ENCODE measurements at regions not wholly inside any gene's neighbourhood (a gene's known extent, or its start where the extent isn't known, plus 50 kb on each side); places are given as distances from the start of the nearest gene placed in this dataset.

DNA sequence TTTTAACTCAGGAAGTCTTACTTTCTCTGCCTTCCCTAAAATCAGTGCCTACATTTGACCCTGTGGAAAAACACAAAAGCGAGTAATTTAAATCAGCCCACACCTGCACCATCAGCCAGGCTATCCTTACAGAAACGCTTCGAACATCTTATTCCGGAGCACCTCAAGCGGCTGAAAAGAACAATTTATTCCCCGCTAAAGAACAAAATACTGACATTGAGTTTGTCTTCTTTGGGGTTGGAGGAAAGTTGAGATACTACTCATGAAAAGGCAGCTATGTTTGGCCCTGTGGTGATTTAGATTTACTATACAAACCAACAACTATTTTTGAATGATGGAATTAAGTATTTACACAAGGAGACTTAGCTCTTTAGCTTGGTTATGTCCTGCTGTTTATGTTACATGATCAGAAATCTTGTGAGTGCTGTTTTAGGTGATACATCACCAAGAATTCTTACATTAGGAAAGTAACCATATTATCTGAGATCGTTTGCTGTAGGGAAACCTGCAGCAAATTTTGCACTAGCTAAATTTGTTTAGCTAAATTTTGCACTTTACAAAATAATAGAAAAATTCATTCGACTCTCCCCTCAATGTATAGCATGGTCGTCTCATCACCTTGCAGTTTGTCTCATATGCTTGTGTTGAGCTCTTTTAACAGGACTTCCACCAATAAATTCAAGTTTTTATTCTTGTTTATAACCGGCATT, 158.8 kb upstream of the SIX2 start:
- H3K9ac ChIP-seq (ENCODE audit: low read length) = no peak overlapping the region
- peaks cover 14 to 16% of the 10 kb centered on the region in 2 experiments for H3K4me1 ChIP-seq (ENCODE audit: control insufficient read depth in 1 of 2, insufficient read depth in 2 of 2, low read length in 2 of 2)
- no peaks in the 10 kb centered on the region for H3K79me2 ChIP-seq (ENCODE audit: control insufficient read depth, insufficient read depth, low read length, poor library complexity)
- peaks cover 38% of the 10 kb centered on the region for H3K27me3 ChIP-seq (ENCODE audit: insufficient read depth, low read length)
- no peak overlapping the region for H3K4ac ChIP-seq (ENCODE audit: low read depth, low read length)
- H3K36me3 ChIP-seq (ENCODE audit: control insufficient read depth in 1 of 2, insufficient read depth in 2 of 2, low read length in 2 of 2) = no peaks in the 10 kb centered on the region
- no CpG with 5 or more reads among the region's 10 CpGs for WGBS (ENCODE audit: extremely low coverage, insufficient coverage, insufficient read length)
- H2BK120ac ChIP-seq (ENCODE audit: insufficient read depth, low read length, poor library complexity) = no peak overlapping the region
- no peak overlapping the region for H3K23ac ChIP-seq (ENCODE audit: low read length)
- H2AK5ac ChIP-seq (ENCODE audit: low read length) = no peak overlapping the region
- H3K4me2 ChIP-seq (ENCODE audit: low read length) = no peak overlapping the region
- H2BK12ac ChIP-seq (ENCODE audit: low read length) = no peak overlapping the region
- H3K18ac ChIP-seq (ENCODE audit: low read length) = no peak overlapping the region
- no peak overlapping the region for H3K27ac ChIP-seq (ENCODE audit: low read depth, low read length)
- H2BK5ac ChIP-seq (ENCODE audit: low read depth, low read length, poor library complexity) = no peak overlapping the region
- no peak overlapping the region for H2AFZ ChIP-seq (ENCODE audit: insufficient read depth, low read length, poor library complexity)
- H4K8ac ChIP-seq (ENCODE audit: low read depth, low read length) = no peak overlapping the region
- no peak overlapping the region for H3K4me3 ChIP-seq (ENCODE audit: low read depth, low read length)
- H3K79me1 ChIP-seq (ENCODE audit: low read length) = no peaks in the 10 kb centered on the region
- H4K12ac ChIP-seq (ENCODE audit: low read depth, low read length) = no peak overlapping the region
- H3K14ac ChIP-seq (ENCODE audit: low read length) = no peak overlapping the region
- DNase-seq = no peak
- H4K91ac ChIP-seq (ENCODE audit: low read depth, low read length) = no peak overlapping the region
- no peaks in the 10 kb centered on the region for H3K9me3 ChIP-seq (ENCODE audit: insufficient read depth, low read depth, low read length)

DNA sequence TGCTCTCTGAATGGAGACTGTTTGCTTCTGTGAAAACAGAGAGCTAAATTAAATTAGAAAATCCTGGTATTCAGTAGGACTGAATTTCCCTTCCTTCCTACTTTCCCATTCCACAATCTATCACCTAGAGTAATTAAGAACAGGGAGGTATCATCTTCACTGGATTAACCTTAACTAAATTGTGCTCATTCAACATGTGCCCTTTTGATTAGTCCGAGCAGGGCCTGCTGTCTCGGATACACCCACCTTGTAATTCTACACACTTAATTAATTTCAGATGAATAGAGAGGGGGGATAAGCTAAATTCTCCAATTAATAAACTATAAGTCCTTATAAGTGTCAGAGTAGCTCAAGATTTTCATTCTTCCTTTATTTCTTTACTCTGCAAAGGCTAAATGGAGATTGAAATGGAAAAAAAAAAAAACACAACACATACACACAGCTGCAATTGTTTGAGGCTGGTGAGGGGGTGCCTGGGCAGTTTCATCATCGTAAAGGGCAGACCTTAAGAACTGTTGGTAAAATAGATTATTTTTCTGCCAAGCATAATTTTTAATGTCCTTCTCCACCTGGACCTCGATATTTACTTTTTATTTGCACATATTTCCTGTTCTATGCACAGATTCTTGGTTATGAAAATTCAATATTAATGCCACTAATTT, 157.1 kb upstream of the SIX2 start:
- Histone ChIP-seq H2AFZ (ENCODE audit: insufficient read depth, low read length, poor library complexity) (no peak overlapping the region), H3K18ac (ENCODE audit: low read length) (no peak overlapping the region), H3K9me3 (ENCODE audit: insufficient read depth, low read depth, low read length) (no peaks in the 10 kb centered on the region), H3K4me2 (ENCODE audit: low read length) (no peak overlapping the region), H3K14ac (ENCODE audit: low read length) (no peak overlapping the region), H3K4me3 (ENCODE audit: low read depth, low read length) (no peak overlapping the region), H3K4ac (ENCODE audit: low read depth, low read length) (no peak overlapping the region), H3K79me2 (ENCODE audit: control insufficient read depth, insufficient read depth, low read length, poor library complexity) (no peaks in the 10 kb centered on the region), H3K36me3 (ENCODE audit: control insufficient read depth in 1 of 2, insufficient read depth in 2 of 2, low read length in 2 of 2) (no peaks in the 10 kb centered on the region), H2BK5ac (ENCODE audit: low read depth, low read length, poor library complexity) (no peak overlapping the region), H2BK120ac (ENCODE audit: insufficient read depth, low read length, poor library complexity) (no peak overlapping the region), H3K79me1 (ENCODE audit: low read length) (no peaks in the 10 kb centered on the region), H3K23ac (ENCODE audit: low read length) (no peak overlapping the region), H3K4me1 (ENCODE audit: control insufficient read depth in 1 of 2, insufficient read depth in 2 of 2, low read length in 2 of 2) (peaks cover 14 to 16% of the 10 kb centered on the region in 2 experiments), H4K91ac (ENCODE audit: low read depth, low read length) (no peak overlapping the region), H2BK12ac (ENCODE audit: low read length) (no peak overlapping the region), H2AK5ac (ENCODE audit: low read length) (no peak overlapping the region), H3K27ac (ENCODE audit: low read depth, low read length) (no peak overlapping the region), H4K12ac (ENCODE audit: low read depth, low read length) (no peak overlapping the region), H3K9ac (ENCODE audit: low read length) (no peak overlapping the region), H4K8ac (ENCODE audit: low read depth, low read length) (no peak overlapping the region), H3K27me3 (ENCODE audit: insufficient read depth, low read length) (peaks cover 34% of the 10 kb centered on the region)
- WGBS (ENCODE audit: extremely low coverage, insufficient coverage, insufficient read length) = no CpG with 5 or more reads among the region's 4 CpGs
- no peak for DNase-seq

DNA sequence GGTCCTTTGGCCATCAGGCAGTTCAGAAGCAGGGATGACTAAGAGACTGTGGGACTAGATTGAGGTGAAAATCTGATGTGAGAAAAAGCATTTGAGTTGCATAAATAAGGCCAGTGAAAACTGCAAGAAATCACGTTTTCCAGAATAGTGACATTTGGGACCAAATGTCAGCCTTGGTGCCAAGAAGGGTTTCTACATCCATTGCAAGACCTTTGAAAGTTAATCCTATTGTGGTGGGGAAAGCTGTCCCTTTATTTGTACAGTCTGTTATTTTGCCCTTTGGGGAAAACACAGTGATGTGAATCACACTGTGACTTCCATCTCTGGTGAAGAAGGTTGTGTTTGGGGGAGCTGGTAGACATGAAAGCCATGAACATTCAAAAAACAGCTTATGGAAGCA, 153.5 kb upstream of the SIX2 start:
- H2AFZ ChIP-seq (ENCODE audit: insufficient read depth, low read length, poor library complexity) = no peak overlapping the region
- no peak overlapping the region for H2BK12ac ChIP-seq (ENCODE audit: low read length)
- no peak for DNase-seq
- no peaks in the 10 kb centered on the region for H3K36me3 ChIP-seq (ENCODE audit: control insufficient read depth in 1 of 2, insufficient read depth in 2 of 2, low read length in 2 of 2)
- no peak overlapping the region for H4K8ac ChIP-seq (ENCODE audit: low read depth, low read length)
- no peak overlapping the region for H3K14ac ChIP-seq (ENCODE audit: low read length)
- H3K4me1 ChIP-seq (ENCODE audit: control insufficient read depth in 1 of 2, insufficient read depth in 2 of 2, low read length in 2 of 2) = no peaks in the 10 kb centered on the region
- no peak overlapping the region for H2BK120ac ChIP-seq (ENCODE audit: insufficient read depth, low read length, poor library complexity)
- no peak overlapping the region for H3K4ac ChIP-seq (ENCODE audit: low read depth, low read length)
- H2AK5ac ChIP-seq (ENCODE audit: low read length) = no peak overlapping the region
- no peaks in the 10 kb centered on the region for H3K79me1 ChIP-seq (ENCODE audit: low read length)
- H3K79me2 ChIP-seq (ENCODE audit: control insufficient read depth, insufficient read depth, low read length, poor library complexity) = no peaks in the 10 kb centered on the region
- H2BK5ac ChIP-seq (ENCODE audit: low read depth, low read length, poor library complexity) = no peak overlapping the region
- no peak overlapping the region for H3K4me2 ChIP-seq (ENCODE audit: low read length)
- H3K18ac ChIP-seq (ENCODE audit: low read length) = no peak overlapping the region
- H4K91ac ChIP-seq (ENCODE audit: low read depth, low read length) = no peak overlapping the region
- H3K23ac ChIP-seq (ENCODE audit: low read length) = no peak overlapping the region
- peaks cover under 1% of the 10 kb centered on the region for H3K27me3 ChIP-seq (ENCODE audit: insufficient read depth, low read length)
- H4K12ac ChIP-seq (ENCODE audit: low read depth, low read length) = no peak overlapping the region
- no peak overlapping the region for H3K27ac ChIP-seq (ENCODE audit: low read depth, low read length)
- no peak overlapping the region for H3K4me3 ChIP-seq (ENCODE audit: low read depth, low read length)
- H3K9me3 ChIP-seq (ENCODE audit: insufficient read depth, low read depth, low read length) = no peaks in the 10 kb centered on the region
- no CpG with 5 or more reads among the region's 1 CpG for WGBS (ENCODE audit: extremely low coverage, insufficient coverage, insufficient read length)
- H3K9ac ChIP-seq (ENCODE audit: low read length) = no peak overlapping the region

DNA sequence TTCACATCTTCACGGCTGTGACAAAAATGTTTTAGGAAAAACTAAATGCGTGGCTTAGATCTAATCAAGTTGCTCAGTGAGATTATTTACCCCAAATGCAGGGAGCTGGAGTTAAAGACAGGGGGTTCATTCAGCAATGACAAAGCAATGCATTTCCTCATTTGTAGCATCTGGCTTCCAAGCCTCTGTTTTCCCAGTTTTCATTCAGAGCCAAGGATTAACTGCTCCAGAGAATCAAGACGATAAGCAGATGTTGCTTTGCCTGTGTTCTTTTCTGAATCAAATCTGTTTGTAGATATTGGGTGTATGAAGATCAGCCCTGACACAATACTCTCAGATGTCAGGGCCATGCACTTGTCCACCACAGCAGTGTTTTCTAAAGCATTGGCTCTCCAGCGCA, 147.4 kb upstream of the SIX2 start:
- Histone ChIP-seq H3K79me2 (ENCODE audit: control insufficient read depth, insufficient read depth, low read length, poor library complexity) (no peaks in the 10 kb centered on the region), H3K36me3 (ENCODE audit: control insufficient read depth in 1 of 2, insufficient read depth in 2 of 2, low read length in 2 of 2) (no peaks in the 10 kb centered on the region), H3K4ac (ENCODE audit: low read depth, low read length) (no peak overlapping the region), H3K4me1 (ENCODE audit: control insufficient read depth in 1 of 2, insufficient read depth in 2 of 2, low read length in 2 of 2) (no peaks in the 10 kb centered on the region), H3K27me3 (ENCODE audit: insufficient read depth, low read length) (no peaks in the 10 kb centered on the region), H3K14ac (ENCODE audit: low read length) (no peak overlapping the region), H3K4me3 (ENCODE audit: low read depth, low read length) (no peak overlapping the region), H2AK5ac (ENCODE audit: low read length) (no peak overlapping the region), H4K12ac (ENCODE audit: low read depth, low read length) (no peak overlapping the region), H3K27ac (ENCODE audit: low read depth, low read length) (no peak overlapping the region), H2BK5ac (ENCODE audit: low read depth, low read length, poor library complexity) (no peak overlapping the region), H3K79me1 (ENCODE audit: low read length) (no peaks in the 10 kb centered on the region), H2BK120ac (ENCODE audit: insufficient read depth, low read length, poor library complexity) (no peak overlapping the region), H4K91ac (ENCODE audit: low read depth, low read length) (no peak overlapping the region), H3K4me2 (ENCODE audit: low read length) (no peak overlapping the region), H3K9me3 (ENCODE audit: insufficient read depth, low read depth, low read length) (no peaks in the 10 kb centered on the region), H2AFZ (ENCODE audit: insufficient read depth, low read length, poor library complexity) (no peak overlapping the region), H3K18ac (ENCODE audit: low read length) (no peak overlapping the region), H3K9ac (ENCODE audit: low read length) (no peak overlapping the region), H3K23ac (ENCODE audit: low read length) (no peak overlapping the region), H2BK12ac (ENCODE audit: low read length) (no peak overlapping the region), H4K8ac (ENCODE audit: low read depth, low read length) (no peak overlapping the region)
- no CpG with 5 or more reads among the region's 4 CpGs for WGBS (ENCODE audit: extremely low coverage, insufficient coverage, insufficient read length)
- DNase-seq = no peak

Measured in trophoblast cell (in vitro differentiated cells and primary cell).